ENCODE measurements at regions not wholly inside any gene's neighbourhood (a gene's known extent, or its start where the extent isn't known, plus 50 kb on each side); places are given as distances from the start of the nearest gene placed in this dataset.
"Not testable (repeated sequence)": the region's sequence is repeated elsewhere in the genome, so short reads cannot be mapped to it uniquely, and the experiment has no call there.

DNA sequence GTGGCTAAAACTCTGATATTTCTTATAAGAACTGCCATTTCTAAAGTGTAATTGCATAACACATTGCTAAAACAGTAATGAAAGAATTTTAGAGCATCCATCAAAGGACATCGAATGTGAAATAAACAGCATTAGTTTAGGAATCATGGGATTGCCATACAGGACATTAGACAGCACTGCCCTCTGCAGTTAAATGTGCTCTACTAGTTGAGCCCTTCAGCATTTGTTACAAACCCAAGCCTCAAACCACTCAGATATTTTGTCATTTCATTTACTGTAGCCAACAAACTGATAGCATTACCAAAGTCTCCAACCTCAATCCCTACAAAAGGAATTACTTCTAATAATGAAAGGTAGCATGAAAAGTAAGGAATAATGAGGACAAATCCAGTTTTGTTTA is 116.8 kb upstream of the COX7C start:
- TF ChIP-seq, protein P1, sequence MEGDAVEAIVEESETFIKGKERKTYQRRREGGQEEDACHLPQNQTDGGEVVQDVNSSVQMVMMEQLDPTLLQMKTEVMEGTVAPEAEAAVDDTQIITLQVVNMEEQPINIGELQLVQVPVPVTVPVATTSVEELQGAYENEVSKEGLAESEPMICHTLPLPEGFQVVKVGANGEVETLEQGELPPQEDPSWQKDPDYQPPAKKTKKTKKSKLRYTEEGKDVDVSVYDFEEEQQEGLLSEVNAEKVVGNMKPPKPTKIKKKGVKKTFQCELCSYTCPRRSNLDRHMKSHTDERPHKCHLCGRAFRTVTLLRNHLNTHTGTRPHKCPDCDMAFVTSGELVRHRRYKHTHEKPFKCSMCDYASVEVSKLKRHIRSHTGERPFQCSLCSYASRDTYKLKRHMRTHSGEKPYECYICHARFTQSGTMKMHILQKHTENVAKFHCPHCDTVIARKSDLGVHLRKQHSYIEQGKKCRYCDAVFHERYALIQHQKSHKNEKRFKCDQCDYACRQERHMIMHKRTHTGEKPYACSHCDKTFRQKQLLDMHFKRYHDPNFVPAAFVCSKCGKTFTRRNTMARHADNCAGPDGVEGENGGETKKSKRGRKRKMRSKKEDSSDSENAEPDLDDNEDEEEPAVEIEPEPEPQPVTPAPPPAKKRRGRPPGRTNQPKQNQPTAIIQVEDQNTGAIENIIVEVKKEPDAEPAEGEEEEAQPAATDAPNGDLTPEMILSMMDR (IDR thresholded peaks at IDR 0.05; ENCODE audit: low read length, missing control alignments): no peak
- DNase-seq (ENCODE audit: low read depth): no peak
- no peak overlapping the region for H3K4me3 ChIP-seq (replicated peaks; ENCODE audit: low read depth, low read length)

DNA sequence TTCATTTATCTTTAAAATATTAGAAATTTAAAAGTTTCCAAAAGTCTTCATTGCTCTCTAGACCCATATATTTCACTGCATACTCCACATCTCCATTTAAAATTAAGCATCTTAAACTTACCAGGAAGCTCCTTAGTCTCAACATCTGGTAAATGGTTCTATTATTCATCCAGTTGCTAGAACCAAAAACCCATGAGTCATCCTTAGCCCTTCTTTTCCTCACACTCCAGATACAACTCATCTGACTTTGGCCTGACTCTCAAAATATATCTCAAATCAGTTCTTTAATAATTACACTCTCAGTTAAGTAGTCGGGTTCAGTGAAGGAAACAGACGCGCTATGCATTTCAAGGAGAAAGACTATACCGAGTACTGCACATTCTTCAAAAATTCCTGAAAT is 110.2 kb upstream of the COX7C start:
- no peak overlapping the region for H3K4me3 ChIP-seq (replicated peaks; ENCODE audit: low read depth, low read length)
- DNase-seq (ENCODE audit: low read depth): no peak
- TF ChIP-seq, protein P1 (IDR thresholded peaks at IDR 0.05; ENCODE audit: low read length, missing control alignments): no peak

DNA sequence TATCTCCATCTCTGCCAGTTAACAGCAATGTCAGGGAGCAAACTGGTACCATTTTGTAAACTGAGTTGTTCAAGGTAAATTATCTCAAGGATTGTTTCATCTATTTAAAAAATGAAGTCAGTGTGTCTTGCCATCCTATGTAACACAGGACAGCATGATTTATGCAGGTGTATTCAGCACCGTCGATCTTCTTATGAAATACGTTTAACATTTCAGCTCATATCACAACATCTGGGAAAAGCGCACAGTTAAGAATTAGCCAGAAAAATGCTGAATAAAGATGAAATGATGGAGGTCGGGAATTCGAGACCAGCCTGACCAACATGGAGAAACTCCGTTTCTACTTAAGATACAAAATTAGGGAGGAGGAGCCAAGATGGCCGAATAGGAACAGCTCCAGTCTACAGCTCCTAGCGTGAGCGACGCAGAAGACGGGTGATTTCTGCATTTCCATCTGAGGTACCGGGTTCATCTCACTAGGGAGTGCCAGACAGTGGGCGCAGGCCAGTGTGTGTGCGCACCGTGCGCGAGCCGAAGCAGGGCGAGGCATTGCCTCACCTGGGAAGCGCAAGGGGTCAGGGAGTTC is 107.3 kb upstream of the COX7C start:
- H3K4me3 ChIP-seq (replicated peaks; ENCODE audit: low read depth, low read length); DNase-seq (ENCODE audit: low read depth): not testable (repeated sequence)

DNA sequence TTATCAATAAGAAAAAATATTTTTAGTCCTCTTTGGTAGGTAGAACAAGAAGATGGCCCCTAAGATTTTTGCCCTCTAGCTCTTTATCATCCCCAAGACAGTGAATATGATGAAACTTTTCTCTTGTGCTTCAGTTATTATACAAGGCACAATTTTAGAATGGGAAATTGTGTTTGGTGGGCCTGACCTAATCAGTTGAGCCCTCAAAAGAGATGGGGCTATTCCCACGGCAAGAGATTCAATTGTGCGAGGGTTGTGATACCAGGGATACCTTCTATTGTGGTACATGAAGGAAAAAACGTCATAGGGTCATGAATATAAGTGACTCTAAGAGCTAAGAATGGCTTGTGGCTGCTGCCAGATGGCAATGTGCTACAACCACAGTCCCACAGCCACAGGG is 94.0 kb upstream of the COX7C start:
- TF ChIP-seq, protein P1 (IDR thresholded peaks at IDR 0.05; ENCODE audit: low read length, missing control alignments): no peak
- H3K4me3 ChIP-seq (replicated peaks; ENCODE audit: low read depth, low read length): no peak overlapping the region
- no peak for DNase-seq (ENCODE audit: low read depth)

DNA sequence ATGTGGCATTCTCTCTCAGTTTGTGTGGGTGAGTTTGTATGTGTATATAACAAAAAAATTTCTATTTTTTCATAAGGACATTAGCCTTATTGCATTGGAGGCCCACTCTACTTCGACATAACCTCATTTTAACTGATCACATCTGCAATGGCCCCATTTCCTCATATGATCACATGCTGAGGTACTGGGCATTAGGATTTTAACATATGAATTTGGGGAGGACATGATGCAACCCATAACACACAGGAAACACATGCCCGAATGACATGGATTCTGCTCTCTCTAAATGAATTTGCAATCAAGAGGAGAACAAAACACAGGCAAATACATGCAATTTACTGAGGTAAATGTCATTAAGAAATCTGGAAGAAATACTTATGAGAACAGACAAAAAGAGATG is 92.1 kb upstream of the COX7C start:
- TF ChIP-seq, protein P1 (IDR thresholded peaks at IDR 0.05; ENCODE audit: low read length, missing control alignments): no peak
- DNase-seq (ENCODE audit: low read depth): no peak
- no peak overlapping the region for H3K4me3 ChIP-seq (replicated peaks; ENCODE audit: low read depth, low read length)

DNA sequence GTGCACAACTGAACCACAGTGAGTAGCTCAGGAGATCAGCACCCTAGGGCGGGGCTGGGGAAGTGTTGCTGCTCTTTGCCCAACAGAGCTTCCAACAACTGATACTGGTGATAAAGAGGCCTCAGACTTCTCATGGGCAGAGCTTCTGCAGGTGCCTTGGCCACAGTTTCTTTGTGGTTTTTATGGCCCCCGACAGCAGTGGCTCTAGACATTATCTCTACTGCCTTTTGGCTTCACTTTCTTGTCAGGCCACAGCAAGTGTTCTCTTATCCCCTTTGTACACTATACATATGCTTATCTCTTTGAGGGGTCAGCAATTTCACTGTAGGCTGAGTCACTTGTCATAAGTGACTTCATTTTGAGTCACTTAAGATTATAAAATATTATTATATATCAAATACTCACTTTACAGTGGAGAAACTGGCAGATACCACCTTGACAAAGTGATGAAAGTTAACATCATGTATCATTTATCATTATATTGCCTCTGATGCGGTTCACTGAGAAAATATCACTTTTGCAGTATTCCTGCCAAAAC is 90.9 kb upstream of the COX7C start:
- no peak for DNase-seq (ENCODE audit: low read depth)
- TF ChIP-seq, protein P1 (IDR thresholded peaks at IDR 0.05; ENCODE audit: low read length, missing control alignments): no peak
- H3K4me3 ChIP-seq (replicated peaks; ENCODE audit: low read depth, low read length): no peak overlapping the region

DNA sequence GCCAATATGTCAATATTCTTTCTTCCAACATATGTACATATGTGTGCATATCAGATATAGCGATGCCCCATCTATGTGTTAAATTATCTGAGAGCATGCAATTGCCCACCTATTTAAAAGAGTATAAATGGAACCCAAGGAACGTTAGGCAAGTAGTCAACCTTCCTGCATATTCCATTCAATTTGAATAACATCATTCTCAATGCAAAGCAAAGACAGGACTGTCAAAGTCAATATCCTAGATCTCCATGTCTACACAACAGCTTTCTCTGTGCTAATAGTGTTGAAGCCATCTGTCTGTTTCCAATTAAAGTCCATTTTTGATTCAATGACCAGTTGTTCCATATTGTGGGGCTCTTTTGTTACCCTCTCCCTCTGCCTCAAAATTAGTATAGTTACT is 85.3 kb upstream of the COX7C start:
- TF ChIP-seq, protein P1 (IDR thresholded peaks at IDR 0.05; ENCODE audit: low read length, missing control alignments): no peak
- no peak overlapping the region for H3K4me3 ChIP-seq (replicated peaks; ENCODE audit: low read depth, low read length)
- no peak for DNase-seq (ENCODE audit: low read depth)
